NAMALWA (cell line): ENCODE measurements at regions not wholly inside any gene's neighbourhood (a gene's known extent, or its start where the extent isn't known, plus 50 kb on each side); places are given as distances from the start of the nearest gene placed in this dataset.
"Not testable (repeated sequence)": the region's sequence is repeated elsewhere in the genome, so short reads cannot be mapped to it uniquely, and the experiment has no call there.

ENCODE experiments used
- DNase-seq: peaks from one replicate; pipeline ENCODE4 v3.0.0-alpha.2; 2015; ENCODE audit warnings: low spot score

GRCh38 chr21:35164971-35165483 is 115.9 kb upstream of the RUNX1 start:
- no peak for DNase-seq

DNA sequence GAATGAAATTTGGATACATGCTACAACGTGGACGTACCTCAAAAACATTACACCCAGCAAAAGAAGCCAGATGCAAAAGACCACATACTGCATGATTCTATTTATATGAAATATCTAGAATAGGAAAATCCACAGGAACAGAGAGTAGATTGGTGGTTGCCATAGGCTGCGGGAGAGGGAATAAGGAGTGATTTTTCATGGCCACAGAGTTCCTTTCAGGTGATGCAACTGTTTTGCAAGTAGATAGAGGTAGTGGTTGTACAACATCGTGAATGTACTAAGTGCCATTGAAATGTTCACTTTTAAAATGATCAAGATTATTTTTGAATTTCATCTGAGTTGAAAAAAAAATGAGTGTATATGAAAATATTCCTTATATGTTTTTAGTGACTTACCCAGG is 115.3 kb upstream of the RUNX1 start:
- no peak for DNase-seq

DNA sequence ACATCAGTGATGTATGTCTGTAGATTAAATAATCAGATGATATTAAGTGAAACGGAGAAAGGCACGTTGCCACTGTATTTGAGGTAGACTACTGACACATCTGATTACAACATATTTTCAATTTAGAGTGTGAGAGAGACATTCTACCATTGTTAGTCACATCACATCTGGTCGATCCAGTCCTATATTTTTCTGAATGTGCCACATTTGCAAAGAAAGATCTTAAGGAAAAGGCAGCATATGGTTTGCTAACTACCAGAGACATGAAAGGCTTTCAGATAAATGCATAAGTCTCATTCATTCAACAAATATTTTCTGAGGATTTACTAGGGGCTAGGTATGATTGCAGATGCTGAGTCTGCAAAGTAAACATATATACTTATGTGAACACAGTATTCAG is 114.3 kb upstream of the RUNX1 start:
- DNase-seq, result no peak

DNA sequence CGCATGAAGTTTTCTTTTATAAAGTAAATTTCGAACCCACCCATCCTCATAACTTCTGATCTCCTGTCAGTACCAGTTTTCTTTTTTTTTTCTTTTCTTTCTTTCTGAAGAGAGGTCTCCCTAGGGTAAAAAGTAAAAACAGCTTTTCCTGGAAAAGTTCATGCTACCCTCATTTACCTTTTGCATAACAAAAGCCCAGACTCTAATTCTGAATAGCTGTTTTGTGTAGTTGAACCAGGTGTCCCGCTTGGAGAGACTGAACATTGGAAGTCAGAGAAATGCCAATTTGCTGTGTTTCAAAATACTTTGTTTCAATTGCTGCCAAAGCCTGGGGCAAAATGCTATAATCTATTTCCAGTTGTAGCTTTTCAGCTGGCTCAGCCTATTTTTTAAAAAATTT is 113.7 kb upstream of the RUNX1 start:
- DNase-seq, result no peak

DNA sequence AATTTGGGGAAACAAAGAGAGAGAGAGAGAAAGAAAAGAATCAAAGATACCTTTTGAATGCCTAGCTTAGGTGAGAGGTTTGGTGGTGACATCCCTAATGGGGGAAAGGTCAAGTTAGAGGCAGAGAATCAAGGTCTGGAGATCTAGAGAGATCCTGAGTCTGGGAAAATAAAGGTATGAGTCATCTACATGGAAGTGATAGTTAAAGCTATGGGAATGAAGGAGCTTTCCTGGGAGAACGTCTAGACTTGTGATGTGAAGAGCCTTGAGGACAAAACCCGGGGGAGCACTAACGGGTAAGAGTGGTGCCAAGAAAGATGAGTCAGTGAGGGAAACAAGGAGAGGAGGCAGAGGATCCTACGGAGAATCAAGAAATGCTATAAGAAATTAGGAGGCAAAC is 110.8 kb upstream of the RUNX1 start:
- no peak for DNase-seq

- not testable (repeated sequence) for DNase-seq
Measured at GRCh38 chr21:35157374-35157773, 108.3 kb upstream of the RUNX1 start.

DNA sequence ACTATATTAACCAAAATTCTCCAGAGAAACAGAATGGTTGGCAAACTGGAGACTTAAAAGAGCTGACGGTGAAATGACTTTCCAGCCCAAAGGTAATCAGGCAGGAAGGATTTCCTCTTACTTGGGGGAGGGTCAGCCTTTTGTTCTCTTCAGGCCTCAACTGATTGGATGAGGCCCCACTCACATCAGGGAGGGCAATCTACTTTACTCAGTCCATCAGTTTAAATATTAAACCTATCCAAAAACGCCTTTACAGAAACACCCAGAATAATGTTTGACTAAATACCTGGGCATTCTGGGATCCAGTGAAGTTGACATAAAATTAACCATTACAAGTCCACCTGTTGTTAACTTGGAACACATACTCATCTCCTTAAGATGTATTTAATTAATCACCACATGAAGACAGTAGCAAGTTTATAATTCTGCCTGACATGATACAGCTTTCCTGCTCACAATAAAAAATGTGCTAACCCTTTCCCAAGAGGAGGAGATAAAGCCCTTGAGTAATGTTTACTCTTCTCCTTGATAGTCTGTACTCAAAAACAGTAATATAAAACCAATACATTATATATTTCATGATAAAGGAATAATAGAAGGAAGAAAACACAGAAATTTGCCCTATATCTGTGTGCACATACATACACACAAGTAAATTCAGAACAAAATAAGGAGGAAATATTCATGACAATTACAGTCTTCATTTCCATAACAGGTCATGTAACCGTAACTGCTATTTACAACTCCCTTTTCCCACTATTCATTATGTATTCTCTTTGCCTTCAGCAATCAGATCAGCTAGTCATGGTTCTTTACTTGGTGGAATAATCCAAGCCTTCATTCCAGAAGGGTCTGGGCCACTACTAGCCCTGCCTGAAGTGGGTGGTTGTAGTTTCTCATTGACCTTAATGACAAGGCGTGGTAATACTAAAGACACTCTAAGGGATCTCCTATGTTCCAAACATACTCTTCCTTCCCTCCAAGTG is 107.5 kb upstream of the RUNX1 start:
- no peak for DNase-seq

GRCh38 chr21:35154788-35155187 is 105.7 kb upstream of the RUNX1 start:
- no peak for DNase-seq

DNA sequence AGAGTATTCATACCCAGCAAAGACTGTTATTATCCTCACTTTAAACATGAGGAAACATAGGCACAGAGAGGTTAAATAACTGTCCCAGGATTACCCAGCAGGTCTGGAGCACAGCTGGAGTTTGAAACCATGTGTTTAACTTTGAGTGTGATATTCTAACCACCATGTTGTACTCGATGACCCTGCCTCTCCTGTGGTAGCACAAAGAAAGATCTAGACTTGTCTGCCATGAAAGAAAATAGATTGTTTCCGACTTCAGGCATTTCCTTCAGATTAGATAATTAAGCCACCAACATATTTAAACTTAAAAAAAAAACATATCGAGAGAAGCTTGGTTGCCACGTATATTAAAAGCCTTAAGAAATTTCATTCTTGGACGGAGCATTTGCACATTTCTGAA is 104.6 kb upstream of the RUNX1 start:
- DNase-seq, result no peak

DNA sequence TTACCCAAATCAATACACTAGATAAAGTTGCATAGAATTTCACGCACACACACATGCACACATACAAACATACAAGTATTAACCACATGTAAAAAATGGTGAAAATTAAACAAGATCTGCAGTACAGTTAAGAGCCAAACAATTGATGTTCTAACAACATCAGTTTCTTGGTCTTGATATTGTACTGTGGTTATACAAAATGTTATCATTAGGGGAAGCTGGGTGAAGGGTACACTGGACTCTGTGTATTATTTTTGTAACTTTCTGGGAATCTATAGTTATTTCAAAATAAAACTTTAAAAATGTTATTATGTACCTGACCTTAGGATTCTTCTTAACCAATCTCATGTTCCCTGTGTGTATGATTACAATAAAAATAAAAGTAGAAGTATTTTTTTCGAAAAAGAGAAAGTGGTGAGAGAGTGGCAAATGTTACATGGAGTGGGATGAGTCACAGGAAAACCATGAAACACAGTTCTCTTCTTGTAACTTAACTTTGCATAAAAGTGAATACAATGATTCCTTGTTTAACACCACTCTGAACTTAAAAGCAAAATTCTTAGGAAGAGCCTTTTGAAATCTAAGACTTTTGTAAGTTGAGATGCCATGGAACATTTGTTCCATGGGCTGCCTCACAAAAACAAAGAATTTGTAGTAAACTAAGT is 101.6 kb upstream of the RUNX1 start:
- DNase-seq, result no peak

DNA sequence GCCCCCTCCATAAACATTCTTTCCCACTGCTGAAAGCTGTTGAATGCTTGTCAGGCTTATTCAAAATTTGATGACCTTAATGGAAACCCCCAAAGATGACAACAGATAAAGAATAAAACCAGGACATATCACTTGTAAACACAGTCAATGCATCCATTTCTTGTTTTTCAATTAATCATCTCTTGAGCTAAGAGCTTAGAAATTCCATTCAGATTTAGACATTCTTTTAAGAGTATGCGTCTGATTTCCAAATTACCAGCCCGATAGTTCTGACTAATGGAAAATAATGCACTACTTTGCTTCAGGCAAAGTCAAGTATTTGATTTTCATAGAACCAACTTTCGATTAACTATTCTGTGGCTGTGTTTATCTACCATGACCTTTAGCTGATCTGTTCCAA is 100.6 kb upstream of the RUNX1 start:
- no peak for DNase-seq

DNA sequence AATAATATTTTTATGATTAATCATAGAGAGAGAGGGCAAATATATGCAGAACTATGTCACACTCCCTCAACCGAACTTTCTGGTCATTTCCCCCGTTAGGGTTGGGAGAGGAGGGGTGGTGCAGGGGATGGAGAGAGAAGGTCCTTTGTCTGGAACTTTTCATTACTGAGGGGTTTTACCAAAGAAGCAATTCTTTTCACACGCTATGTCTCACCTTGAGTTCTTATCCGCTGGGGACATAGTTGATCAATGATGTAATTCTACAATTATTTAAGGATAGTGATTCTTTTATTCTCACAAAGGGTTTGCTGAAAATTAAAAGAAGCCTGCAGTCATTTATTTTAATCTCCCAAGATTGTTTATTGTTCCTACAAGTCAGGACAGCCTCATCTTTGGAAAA is 98.3 kb upstream of the RUNX1 start:
- DNase-seq, result no peak

- no peak for DNase-seq
Measured at GRCh38 chr21:35145626-35146233, 96.6 kb upstream of the RUNX1 start.

DNA sequence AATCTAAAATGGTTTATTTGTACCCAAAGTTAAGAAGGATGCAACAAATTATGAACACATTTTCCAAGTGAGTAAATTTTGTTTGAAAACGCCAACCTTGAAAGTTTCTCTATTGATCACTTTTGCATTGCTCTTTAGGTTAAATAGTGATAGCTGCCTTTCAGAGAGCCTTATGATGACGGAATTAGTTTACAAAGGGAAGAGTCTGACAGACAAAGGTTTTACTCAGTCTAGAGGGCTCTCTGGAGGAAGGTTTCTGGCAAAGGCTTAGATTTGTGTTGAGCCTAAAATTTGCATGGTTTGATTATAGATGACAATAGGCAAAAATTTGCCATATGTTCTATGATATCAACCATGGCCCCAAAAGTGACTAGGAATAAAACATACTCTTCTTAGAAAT is 95.9 kb upstream of the RUNX1 start:
- DNase-seq, result no peak

DNA sequence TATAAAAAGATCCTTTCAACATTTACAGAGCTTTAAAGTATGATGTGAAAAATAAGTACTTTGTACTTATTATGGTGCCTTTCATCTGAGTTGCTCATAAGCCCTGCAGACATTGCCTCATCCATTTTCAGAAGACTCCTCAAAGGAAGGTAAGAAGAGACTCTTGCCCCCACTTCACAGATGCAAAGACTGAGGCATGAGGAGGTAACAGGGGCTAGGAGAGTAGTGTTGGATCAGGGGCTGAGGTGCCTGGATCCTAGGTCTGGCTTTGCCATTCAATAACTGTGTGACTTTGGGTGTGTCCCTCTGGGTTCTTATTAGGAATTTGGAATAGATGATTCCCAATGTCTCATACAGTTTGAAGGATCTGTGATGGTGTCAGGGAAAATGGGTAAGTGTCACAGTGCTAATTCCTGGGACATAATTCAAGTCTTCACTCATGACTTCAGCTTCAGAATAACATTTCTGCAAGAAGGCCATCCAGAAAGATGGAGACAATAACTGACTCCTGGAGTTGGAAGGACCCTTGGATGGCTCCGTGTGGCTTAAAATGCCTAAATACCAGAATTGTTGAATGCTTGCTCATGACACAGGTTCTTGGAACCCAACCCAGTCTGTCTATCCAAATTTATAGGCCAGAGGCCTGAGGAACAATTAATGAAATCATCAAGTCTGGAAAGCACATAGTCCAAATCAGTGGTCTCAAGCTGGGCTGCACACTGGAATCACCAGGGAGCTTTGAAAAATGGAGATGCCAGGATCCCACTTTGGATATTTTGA is 93.1 kb upstream of the RUNX1 start:
- no peak for DNase-seq

DNA sequence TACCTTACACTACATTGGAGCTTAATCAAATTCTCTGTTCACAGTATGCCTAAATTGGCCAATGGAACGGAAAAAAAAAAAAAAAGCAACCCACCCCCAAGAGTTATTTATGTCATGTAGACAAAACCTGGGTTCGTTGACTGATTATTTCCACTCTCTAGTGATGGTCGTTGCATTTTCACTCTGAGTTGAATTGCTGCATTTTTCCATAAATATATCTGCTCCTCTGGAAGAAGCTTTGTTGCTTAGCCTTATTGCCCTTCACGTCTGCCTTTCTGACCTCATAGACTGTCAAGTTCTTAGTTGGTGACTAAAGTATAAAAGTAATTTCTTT is 90.2 kb upstream of the RUNX1 start:
- peak; percentile 6 for DNase-seq

DNA sequence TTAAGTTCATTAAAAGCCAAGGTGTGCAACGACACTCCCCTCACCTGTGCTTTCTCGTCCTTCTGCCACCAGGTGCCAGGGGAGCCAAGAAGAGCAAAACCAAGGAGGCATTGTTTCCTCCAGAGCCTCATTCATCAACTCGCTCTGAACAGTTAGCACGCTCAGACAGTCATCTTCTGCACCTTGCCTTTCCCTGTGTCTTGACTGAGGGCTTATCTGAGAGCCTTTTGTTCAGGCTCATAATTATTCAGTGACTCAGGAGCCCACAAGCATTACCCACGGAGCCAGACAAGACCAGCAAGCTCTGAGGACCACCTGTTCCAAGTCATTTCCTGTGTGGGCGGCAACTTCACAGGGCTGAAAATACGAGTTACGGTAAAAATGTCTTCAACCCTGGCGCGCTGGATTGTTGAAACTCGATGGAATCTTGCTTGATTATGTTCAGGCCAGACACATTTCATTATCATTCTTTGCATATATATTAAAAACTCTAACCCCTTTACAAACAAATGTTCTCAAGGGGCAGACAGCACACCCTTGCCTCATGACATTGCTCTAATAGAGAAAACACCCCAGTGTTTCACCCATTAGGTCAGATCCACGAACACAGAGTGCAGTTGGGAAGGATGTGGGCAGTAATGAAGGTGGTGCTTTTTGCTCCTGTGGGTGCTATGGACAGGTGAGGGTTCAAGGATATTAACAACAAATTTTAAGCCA is 89.7 kb upstream of the RUNX1 start:
- DNase-seq, result peak; percentile 57

DNA sequence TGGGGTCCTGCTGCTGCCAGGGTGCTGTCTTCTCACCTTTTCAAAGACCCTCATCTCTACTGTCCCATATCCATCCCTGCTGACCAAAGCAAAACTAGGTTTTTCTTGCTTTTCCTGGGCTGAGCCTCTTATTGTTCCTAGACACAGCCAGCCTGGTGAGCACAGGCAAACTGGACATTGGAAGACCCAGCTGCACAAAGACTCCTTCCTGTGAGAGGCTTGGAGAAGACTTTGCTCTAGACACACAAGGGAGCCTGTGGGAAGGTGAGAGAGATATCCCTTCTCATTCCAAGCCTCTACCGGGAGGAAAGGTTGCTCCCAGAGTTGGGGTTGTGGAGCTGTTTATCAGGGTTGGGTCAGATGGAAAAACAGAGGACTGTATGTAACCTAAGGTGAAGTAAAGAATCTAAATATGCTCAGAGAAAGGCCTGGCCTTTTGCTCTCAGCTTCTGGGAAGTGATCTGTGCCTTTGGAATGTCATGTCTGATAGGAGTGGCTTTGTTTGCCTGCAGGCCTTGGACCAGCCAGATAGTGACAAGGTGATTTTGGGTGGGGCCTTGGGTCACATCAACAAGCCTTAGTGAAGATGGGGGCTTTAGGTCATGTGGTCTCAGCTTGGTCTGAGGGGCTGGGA is 87.6 kb upstream of the RUNX1 start:
- DNase-seq, result no peak

DNA sequence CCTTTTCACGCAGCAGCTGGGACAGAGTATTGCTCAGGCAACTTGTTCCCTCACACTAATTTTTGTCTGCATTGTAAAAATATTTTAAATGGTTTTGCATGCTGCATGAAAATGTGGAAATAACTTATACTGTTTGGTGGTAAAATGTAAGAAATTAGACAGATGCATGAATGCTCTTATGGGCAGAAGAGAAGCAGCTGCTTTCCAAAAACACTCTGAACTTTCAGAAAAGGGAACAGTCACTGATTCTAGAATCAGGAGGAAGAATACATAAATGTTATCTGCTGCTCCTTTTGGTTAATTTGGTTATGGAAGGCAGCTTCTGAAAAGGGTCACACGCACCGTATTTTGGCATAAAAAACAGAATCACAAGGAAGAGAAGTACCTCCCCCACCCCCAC is 87.0 kb upstream of the RUNX1 start:
- no peak for DNase-seq

- no peak for DNase-seq
Measured at GRCh38 chr21:35135481-35135880, 86.4 kb upstream of the RUNX1 start.

DNA sequence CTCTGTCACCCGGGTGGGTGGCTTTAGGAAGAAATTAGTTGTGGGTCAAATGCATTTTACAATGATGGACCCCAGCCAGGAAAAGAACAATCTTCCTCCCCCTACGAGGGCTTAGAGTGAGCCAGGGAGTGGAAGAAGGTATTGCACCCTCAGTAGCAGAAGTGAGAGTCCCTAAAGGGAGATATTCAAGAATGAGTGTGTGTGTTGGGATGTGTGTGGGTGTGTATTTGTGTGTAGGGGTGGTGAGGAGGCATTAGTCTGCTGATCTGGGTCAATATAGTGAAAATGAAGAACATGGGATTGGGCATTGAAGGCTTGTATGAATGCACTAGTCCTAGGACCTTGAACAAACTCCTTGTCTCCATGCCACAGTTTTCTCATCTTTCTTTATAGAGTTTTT is 85.2 kb upstream of the RUNX1 start:
- no peak for DNase-seq
